Renal cortex interstitium (tissue), 11 donors: ENCODE measurements at regions not wholly inside any gene's neighbourhood (a gene's known extent, or its start where the extent isn't known, plus 50 kb on each side); places are given as distances from the start of the nearest gene placed in this dataset.
A peak's percentile ranks its signal among the peaks of the same experiment; 100 is the strongest.

Source experiments
- DNase-seq, 11 donors: peaks; one replicate each; pipeline ENCODE4 v3.0.0-alpha.2; 2013; ENCODE audit warnings: low read depth in 9 of 11, low spot score in 4 of 11; ENCODE audit errors: extremely low read depth in 1 of 11

GRCh38 chr11:110962921-110963320, 250.7 kb upstream of the ARHGAP20 start:
- DNase-seq: no peak

- no peak for DNase-seq
These were observed 247.9 kb upstream of the ARHGAP20 start for GRCh38 chr11:110960167-110960566.

- DNase-seq: no peak
These were observed 246.0 kb upstream of the ARHGAP20 start for GRCh38 chr11:110958216-110958615.

GRCh38 chr11:110955776-110956175, 243.5 kb upstream of the ARHGAP20 start:
- no peak for DNase-seq

- no peak for DNase-seq
These were observed 239.8 kb upstream of the ARHGAP20 start for GRCh38 chr11:110951950-110952503.

GRCh38 chr11:110951037-110951949, 239.1 kb upstream of the ARHGAP20 start:
- no peak for DNase-seq

- DNase-seq: no peak
These were observed 235.9 kb upstream of the ARHGAP20 start for GRCh38 chr11:110948112-110948511.

- no peak for DNase-seq
These were observed 234.9 kb upstream of the ARHGAP20 start for GRCh38 chr11:110947096-110947495.

GRCh38 chr11:110939471-110939870, 227.2 kb upstream of the ARHGAP20 start:
- DNase-seq: no peak

GRCh38 chr11:110935018-110935640, 222.9 kb upstream of the ARHGAP20 start:
- no peak for DNase-seq

- no peak for DNase-seq
These were observed 216.9 kb upstream of the ARHGAP20 start for GRCh38 chr11:110929129-110929528.

GRCh38 chr11:110928391-110928790, 216.2 kb upstream of the ARHGAP20 start:
- no peak for DNase-seq

- peak in 1 of 11 donors; percentile 9 for DNase-seq
These were observed 209.7 kb upstream of the ARHGAP20 start for GRCh38 chr11:110921742-110922521.

GRCh38 chr11:110919241-110919922, 207.1 kb upstream of the ARHGAP20 start:
- DNase-seq: no peak

- DNase-seq: no peak
These were observed 206.1 kb upstream of the ARHGAP20 start for GRCh38 chr11:110918351-110918750.

- DNase-seq: no peak
These were observed 200.2 kb upstream of the ARHGAP20 start for GRCh38 chr11:110912437-110912836.

GRCh38 chr11:110910384-110910783, 198.1 kb upstream of the ARHGAP20 start:
- no peak for DNase-seq

- peak in 1 of 11 donors; percentile 20 for DNase-seq
These were observed 197.1 kb upstream of the ARHGAP20 start for GRCh38 chr11:110909336-110909735.
